ENCODE measurements at regions not wholly inside any gene's neighbourhood (a gene's known extent, or its start where the extent isn't known, plus 50 kb on each side); places are given as distances from the start of the nearest gene placed in this dataset.

DNA sequence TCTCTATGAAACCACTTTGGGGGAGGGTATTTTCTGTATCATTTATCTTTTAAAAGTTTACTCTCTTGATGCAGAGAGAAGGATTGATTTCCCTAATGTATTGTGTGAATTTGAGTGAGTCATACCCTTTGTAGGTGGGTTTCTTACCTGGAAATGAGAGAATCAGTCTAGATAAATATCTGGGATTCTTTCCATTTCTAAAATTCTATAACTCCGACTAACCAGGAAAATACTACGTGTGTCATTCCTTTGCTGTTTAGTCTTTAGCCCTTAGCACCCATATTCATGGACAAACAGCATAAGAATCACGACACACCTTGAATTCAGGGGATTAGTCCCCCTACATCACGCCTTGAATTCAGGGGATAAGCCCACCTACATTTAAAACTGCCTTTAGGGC, 139.1 kb downstream of the GATA3 start:
- H3K27me3 ChIP-seq (ENCODE audit: control insufficient read depth, insufficient read depth) = no peaks in the 10 kb centered on the region
- H3K4me1 ChIP-seq (ENCODE audit: control insufficient read depth, insufficient read depth, low read length) = no peaks in the 10 kb centered on the region
- H3K9me3 ChIP-seq (ENCODE audit: control insufficient read depth, low read length) = no peaks in the 10 kb centered on the region
- intact Hi-C loops (cut with DNase I) = no loop called here
- no peak for ATAC-seq
- 81% methylated on average over 4 of the region's 4 CpGs for WGBS
- H3K4me3 ChIP-seq (ENCODE audit: low read length) = no peak overlapping the region
- H3K27ac ChIP-seq (ENCODE audit: low read length) = no peak overlapping the region
- no peak for DNase-seq

DNA sequence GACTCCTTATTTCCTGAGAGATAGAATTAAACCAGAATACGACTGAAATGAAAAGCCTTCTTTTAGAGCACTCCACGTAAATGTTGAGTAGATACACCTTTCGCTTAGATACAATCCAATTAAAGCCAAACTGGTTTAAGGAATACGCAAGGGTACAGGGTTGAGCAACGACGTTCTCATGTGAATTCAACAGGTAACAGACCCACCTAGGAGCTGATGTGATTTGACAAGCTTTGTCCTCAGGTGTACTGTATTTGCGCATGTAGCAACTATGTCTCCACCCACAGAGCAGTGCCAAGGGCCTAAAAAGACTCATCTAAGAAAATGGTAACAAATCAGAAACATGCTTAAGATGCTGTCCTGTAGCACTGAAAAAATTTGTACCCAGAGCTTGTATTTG, 139.6 kb downstream of the GATA3 start:
- no peaks in the 10 kb centered on the region for H3K9me3 ChIP-seq (ENCODE audit: control insufficient read depth, low read length)
- no peaks in the 10 kb centered on the region for H3K4me1 ChIP-seq (ENCODE audit: control insufficient read depth, insufficient read depth, low read length)
- no peak for DNase-seq
- H3K27ac ChIP-seq (ENCODE audit: low read length) = no peak overlapping the region
- H3K4me3 ChIP-seq (ENCODE audit: low read length) = no peak overlapping the region
- no peaks in the 10 kb centered on the region for H3K27me3 ChIP-seq (ENCODE audit: control insufficient read depth, insufficient read depth)
- 84% methylated on average over 7 of the region's 7 CpGs for WGBS
- intact Hi-C loops (cut with DNase I) = no loop called here
- no peak for ATAC-seq

DNA sequence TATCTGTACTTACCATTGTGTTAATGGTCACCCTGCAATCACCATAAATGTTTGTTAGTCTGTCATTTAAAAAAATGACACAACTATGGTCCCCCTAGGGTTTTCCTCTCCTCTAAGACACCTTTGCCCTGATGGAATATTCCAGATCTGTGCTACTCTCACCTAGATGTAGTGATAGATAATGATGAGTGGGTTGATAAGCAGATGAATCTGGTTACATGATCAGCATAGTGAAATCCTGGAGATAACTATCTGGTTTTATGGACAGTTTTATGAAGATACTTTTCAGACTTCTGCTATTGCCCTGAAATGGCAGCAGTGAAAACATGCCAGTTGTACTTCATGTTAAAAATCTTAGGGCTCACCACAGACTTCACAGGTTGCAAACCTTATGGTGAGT, 152.4 kb downstream of the GATA3 start:
- DNase-seq (no peak), ATAC-seq (no peak)
- intact Hi-C loops (cut with DNase I) = no loop called here

DNA sequence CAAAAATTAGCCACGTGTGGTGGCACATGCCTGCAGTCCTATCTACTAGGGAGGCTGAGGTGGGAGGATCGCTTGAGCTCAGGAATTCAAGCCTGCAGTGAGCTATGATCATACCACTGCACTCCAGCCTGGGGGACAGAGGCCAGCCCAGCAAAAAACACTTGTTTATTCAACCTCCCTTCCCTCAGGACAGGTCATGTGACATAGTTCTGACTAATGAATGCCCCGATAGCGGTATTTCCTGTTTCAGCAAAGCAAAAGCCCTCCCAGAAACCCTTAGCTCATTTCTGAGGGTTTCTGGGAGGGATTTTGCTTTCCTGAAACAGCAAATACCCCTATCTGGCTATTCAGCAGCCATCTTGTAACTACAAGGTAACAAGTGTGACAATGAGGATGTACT, 157.1 kb downstream of the GATA3 start:
- DNase-seq (no peak), ATAC-seq (no peak)
- Histone ChIP-seq H3K27me3 (ENCODE audit: control insufficient read depth, insufficient read depth) (no peaks in the 10 kb centered on the region), H3K4me1 (ENCODE audit: control insufficient read depth, insufficient read depth, low read length) (no peaks in the 10 kb centered on the region), H3K27ac (ENCODE audit: low read length) (no peak overlapping the region), H3K9me3 (ENCODE audit: control insufficient read depth, low read length) (no peaks in the 10 kb centered on the region), H3K4me3 (ENCODE audit: low read length) (no peak overlapping the region)
- 76% methylated on average over 4 of the region's 4 CpGs for WGBS
- intact Hi-C loops (cut with DNase I) = no loop called here

More for the DNA sequence above, 152.4 kb downstream of the GATA3 start:
- Histone ChIP-seq H3K9me3 (ENCODE audit: control insufficient read depth, low read length) (no peaks in the 10 kb centered on the region), H3K27ac (ENCODE audit: low read length) (no peak overlapping the region), H3K27me3 (ENCODE audit: control insufficient read depth, insufficient read depth) (no peaks in the 10 kb centered on the region), H3K4me3 (ENCODE audit: low read length) (no peak overlapping the region), H3K4me1 (ENCODE audit: control insufficient read depth, insufficient read depth, low read length) (no peaks in the 10 kb centered on the region)

DNA sequence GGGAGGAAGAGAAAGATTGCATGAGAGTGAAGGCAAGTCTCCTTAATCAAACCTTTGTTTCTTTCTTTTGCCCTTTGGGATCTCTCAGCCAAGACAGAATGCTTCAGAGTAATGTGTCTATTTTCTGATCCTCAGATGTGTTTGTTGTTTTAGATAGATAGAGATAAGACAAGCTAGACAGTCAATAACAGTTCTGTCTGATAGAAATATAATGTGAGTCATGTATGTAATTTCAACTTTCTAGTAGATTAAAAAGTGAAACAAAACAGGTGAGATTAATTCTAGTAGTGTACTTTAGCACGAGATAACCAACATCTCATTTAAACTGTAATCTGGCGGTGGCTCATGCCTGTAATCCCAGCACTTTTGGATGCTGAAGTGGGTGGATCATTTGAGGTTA, 159.2 kb downstream of the GATA3 start:
- Histone ChIP-seq H3K9me3 (ENCODE audit: control insufficient read depth, low read length) (no peaks in the 10 kb centered on the region), H3K27me3 (ENCODE audit: control insufficient read depth, insufficient read depth) (no peaks in the 10 kb centered on the region), H3K4me3 (ENCODE audit: low read length) (no peak overlapping the region), H3K4me1 (ENCODE audit: control insufficient read depth, insufficient read depth, low read length) (no peaks in the 10 kb centered on the region), H3K27ac (ENCODE audit: low read length) (no peak overlapping the region)
- DNase-seq (no peak), ATAC-seq (no peak)
- intact Hi-C loops (cut with DNase I) = no loop called here
- 94% methylated on average over 2 of the region's 2 CpGs for WGBS

DNA sequence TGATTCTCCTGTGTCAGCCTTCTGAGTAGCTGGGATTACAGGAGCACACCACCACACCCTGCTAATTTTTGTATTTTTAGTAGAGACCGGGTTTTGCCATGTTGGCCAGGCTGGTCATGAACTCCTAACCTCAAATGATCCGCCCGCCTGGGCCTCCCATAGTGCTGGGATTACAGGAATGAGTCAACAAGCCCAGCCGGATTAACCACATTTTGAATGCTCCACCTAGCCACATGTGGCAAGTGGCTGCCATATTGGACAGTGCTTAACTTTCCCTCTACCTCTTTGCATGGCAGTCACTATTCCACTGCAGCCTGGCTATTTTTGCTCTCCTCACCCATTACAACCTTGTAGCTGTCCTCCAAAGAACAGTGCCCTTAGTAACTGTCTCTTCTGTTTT, 160.1 kb downstream of the GATA3 start:
- Histone ChIP-seq H3K9me3 (ENCODE audit: control insufficient read depth, low read length) (no peaks in the 10 kb centered on the region), H3K27me3 (ENCODE audit: control insufficient read depth, insufficient read depth) (no peaks in the 10 kb centered on the region), H3K4me1 (ENCODE audit: control insufficient read depth, insufficient read depth, low read length) (no peaks in the 10 kb centered on the region), H3K27ac (ENCODE audit: low read length) (no peak overlapping the region), H3K4me3 (ENCODE audit: low read length) (no peak overlapping the region)
- intact Hi-C loops (cut with DNase I) = no loop called here
- DNase-seq (no peak), ATAC-seq (no peak)
- WGBS = 97% methylated on average over 4 of the region's 4 CpGs

DNA sequence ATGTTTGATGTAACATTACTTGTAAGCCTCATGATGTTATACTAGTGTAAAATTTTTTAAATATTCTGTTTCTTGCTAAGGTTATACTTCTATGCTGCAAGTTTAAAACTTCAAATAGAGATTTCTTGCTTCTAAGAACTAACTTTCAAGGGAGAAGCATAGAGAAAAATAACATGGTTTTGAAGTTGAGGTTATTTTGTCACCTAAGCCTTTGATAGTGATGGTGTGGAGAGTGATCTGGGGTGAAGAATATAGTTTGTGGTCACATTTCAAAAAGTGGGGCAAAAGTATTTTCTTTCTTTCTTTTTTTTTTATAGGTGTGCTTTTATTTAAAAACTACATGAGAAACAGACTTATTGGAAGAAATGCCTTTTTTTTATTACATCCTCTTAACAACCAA, 162.4 kb downstream of the GATA3 start:
- intact Hi-C loops (cut with DNase I) = no loop called here

DNA sequence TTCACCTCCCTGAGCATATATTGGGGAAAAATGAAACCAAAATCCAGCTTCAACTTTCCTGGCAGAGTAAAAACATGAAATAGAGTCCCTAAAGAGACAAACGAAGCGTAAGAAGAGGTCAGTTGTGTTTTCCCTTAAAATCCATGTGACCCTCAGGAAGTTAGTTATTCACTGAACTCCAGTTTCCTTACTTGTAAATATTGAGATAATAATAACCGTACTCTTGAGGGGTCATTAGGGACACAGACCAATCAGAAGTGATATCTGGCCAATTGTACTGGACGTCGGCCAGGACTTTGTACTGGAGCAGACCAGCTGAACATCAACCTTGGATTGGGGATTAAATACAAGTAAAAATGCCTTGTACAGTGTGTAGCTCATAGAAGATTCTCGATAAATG, 167.0 kb downstream of the GATA3 start:
- Histone ChIP-seq H3K4me1 (ENCODE audit: control insufficient read depth, insufficient read depth, low read length) (no peaks in the 10 kb centered on the region), H3K27ac (ENCODE audit: low read length) (no peak overlapping the region), H3K4me3 (ENCODE audit: low read length) (peak overlapping the region; percentile 16), H3K9me3 (ENCODE audit: control insufficient read depth, low read length) (no peaks in the 10 kb centered on the region), H3K27me3 (ENCODE audit: control insufficient read depth, insufficient read depth) (no peaks in the 10 kb centered on the region)
- DNase-seq (peak in 1 of 3 donors; percentile 62), ATAC-seq (no peak)
- intact Hi-C loops (cut with DNase I) = no loop called here
- 41% methylated on average over 6 of the region's 6 CpGs for WGBS

More for the DNA sequence above, 162.4 kb downstream of the GATA3 start:
- DNase-seq (no peak), ATAC-seq (no peak)
- no peak overlapping the region for H3K27ac ChIP-seq (ENCODE audit: low read length)
- H3K4me1 ChIP-seq (ENCODE audit: control insufficient read depth, insufficient read depth, low read length) = no peaks in the 10 kb centered on the region
- H3K27me3 ChIP-seq (ENCODE audit: control insufficient read depth, insufficient read depth) = no peaks in the 10 kb centered on the region
- no peak overlapping the region for H3K4me3 ChIP-seq (ENCODE audit: low read length)
- H3K9me3 ChIP-seq (ENCODE audit: control insufficient read depth, low read length) = no peaks in the 10 kb centered on the region

DNA sequence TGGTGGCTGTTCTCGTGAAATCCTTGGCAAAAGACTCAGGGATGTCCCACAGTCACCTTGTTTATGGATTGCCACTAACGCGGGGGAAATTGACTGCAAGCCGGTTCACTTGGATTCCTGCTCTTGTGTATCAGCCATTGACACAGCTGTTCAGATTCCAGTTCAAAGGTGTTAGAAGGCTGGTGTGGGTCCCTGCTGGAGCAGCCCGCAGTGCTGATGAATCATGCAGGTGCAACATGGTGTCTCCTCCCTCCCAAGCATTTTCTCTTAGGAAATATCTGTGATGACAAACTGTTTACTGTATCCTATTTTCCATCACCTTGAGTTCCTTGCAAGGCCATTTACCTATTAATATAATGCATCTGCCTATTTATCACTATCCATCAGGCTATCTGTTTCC, 170.1 kb downstream of the GATA3 start:
- Histone ChIP-seq H3K4me3 (ENCODE audit: low read length) (no peak overlapping the region), H3K27me3 (ENCODE audit: control insufficient read depth, insufficient read depth) (no peaks in the 10 kb centered on the region), H3K27ac (ENCODE audit: low read length) (no peak overlapping the region), H3K9me3 (ENCODE audit: control insufficient read depth, low read length) (no peaks in the 10 kb centered on the region), H3K4me1 (ENCODE audit: control insufficient read depth, insufficient read depth, low read length) (no peaks in the 10 kb centered on the region)
- intact Hi-C loops (cut with DNase I) = no loop called here
- WGBS = 74% methylated on average over 5 of the region's 5 CpGs
- ATAC-seq (no peak), DNase-seq (no peak)

DNA sequence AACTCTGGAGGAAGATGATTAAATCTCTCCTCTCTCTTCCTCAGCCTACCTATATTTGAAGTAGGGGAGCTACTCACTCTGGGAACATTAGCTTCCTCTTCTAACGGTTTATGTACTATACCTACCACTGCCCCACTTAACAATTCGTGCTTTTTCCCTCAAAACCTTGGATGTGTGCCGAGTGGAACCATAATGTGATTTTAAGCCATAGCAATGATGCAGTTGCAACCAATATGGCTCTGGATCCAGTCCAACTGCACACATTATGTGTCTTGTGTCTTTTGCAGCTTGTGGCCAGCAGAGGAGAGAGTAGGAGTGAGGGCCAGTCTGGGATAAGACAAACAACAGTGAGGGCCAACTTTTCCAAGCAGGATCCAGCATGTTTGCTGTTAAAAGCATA, 170.7 kb downstream of the GATA3 start:
- no peaks in the 10 kb centered on the region for H3K9me3 ChIP-seq (ENCODE audit: control insufficient read depth, low read length)
- no peaks in the 10 kb centered on the region for H3K27me3 ChIP-seq (ENCODE audit: control insufficient read depth, insufficient read depth)
- H3K4me1 ChIP-seq (ENCODE audit: control insufficient read depth, insufficient read depth, low read length) = no peaks in the 10 kb centered on the region
- WGBS = 60% methylated on average over 3 of the region's 3 CpGs
- H3K4me3 ChIP-seq (ENCODE audit: low read length) = no peak overlapping the region
- intact Hi-C loops (cut with DNase I) = no loop called here
- H3K27ac ChIP-seq (ENCODE audit: low read length) = no peak overlapping the region
- DNase-seq (no peak), ATAC-seq (no peak)

DNA sequence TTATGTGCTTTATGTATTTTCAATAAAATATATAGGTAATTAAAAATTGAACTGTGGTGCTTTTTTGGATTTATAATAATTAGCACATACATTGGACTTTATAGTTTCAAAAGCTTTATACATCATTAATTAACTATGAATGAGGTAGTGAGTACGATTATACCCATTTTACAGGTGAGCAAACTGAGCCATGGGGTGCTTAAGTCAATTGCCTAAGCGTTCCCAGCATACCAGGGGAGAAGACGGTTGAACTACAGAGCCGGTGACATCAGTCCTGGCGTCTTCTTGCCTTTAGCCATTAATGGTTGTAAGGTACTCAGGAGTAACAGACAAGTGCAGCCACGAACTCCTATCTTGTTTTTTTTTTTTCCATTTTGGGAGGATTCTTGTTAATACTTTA, 172.8 kb downstream of the GATA3 start:
- H3K27me3 ChIP-seq (ENCODE audit: control insufficient read depth, insufficient read depth) = no peaks in the 10 kb centered on the region
- intact Hi-C loops (cut with DNase I) = no loop called here
- H3K9me3 ChIP-seq (ENCODE audit: control insufficient read depth, low read length) = no peaks in the 10 kb centered on the region
- 91% methylated on average over 6 of the region's 6 CpGs for WGBS
- no peak overlapping the region for H3K27ac ChIP-seq (ENCODE audit: low read length)
- ATAC-seq = no peak
- no peak for DNase-seq
- no peaks in the 10 kb centered on the region for H3K4me1 ChIP-seq (ENCODE audit: control insufficient read depth, insufficient read depth, low read length)
- H3K4me3 ChIP-seq (ENCODE audit: low read length) = no peak overlapping the region

DNA sequence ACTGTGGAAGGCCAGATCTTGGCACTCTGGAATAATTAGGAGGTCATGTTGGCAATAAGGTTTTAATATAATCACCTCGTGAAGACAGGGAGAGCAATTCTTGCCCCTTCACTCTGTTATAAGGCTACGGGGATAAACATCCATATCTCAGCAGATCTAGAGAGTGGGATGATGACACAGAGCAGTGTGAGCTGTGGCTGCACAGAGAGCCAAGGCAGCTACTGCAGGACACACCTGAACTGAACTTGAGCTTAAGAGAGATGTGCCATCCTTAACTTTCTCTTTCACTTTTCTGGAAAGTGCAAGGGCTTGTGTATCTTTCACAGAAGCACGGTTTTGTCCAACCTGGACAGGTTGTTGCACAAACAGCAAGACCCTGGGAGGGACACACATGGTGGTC, 174.7 kb downstream of the GATA3 start:
- H3K4me1 ChIP-seq (ENCODE audit: control insufficient read depth, insufficient read depth, low read length) = no peaks in the 10 kb centered on the region
- intact Hi-C loops (cut with DNase I) = no loop called here
- 75% methylated on average over 3 of the region's 3 CpGs for WGBS
- DNase-seq (no peak), ATAC-seq (no peak)
- H3K27me3 ChIP-seq (ENCODE audit: control insufficient read depth, insufficient read depth) = no peaks in the 10 kb centered on the region
- no peak overlapping the region for H3K4me3 ChIP-seq (ENCODE audit: low read length)
- no peak overlapping the region for H3K27ac ChIP-seq (ENCODE audit: low read length)
- H3K9me3 ChIP-seq (ENCODE audit: control insufficient read depth, low read length) = no peaks in the 10 kb centered on the region

Data from right cardiac atrium (tissue), 5 donors.